ENCODE measurements at regions not wholly inside any gene's neighbourhood (a gene's known extent, or its start where the extent isn't known, plus 50 kb on each side); places are given as distances from the start of the nearest gene placed in this dataset.

DNA sequence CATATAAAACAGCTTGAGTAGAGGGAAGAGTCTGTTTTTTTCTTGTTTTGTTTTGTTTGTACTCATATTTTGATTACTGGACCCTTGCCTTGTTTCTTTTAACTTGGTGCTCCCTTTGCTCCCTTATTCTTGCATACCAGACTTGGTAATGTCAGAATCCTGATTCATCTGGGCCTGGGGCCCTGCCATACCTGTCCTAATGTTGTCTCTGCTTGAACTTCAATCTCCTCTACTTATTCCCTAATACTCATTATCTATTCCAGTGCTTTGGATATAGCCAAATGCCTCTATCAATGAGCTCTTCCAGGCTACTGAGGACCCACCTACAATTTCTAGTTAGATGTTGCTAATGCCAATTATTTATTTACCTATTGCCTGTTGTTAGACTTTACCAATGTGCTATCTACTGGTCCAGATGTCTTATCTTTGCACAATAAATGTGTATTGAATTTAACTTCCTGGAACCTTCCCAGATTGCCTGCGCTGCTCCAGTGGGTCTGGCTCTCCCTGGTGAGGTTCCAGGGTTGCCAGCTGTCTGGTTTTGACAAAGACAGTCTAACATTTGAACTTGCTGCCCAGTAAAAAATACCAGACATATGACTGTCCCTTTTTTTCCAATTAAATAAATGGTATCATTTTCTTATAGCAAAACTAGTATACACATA lies 64.4 kb upstream of the ACSL4 start:
- ChIA-PET POLR2A (no interaction called here), CTCF (no interaction called here)
- no peak for ATAC-seq (ENCODE audit: low read depth)
- Mint-ChIP-seq H3K4me1 (no peaks in the 10 kb centered on the region), H3K27ac (no peak overlapping the region), H3K27me3 (no peaks in the 10 kb centered on the region), H3K9me3 (ENCODE audit: insufficient read depth) (no peaks in the 10 kb centered on the region), H3K4me3 (no peak overlapping the region)
- no CpG with 5 or more reads among the region's 1 CpG for WGBS (ENCODE audit: insufficient coverage)
- H3K79me2 ChIP-seq (ENCODE audit: control insufficient read depth, insufficient read depth, low read length), result no peaks in the 10 kb centered on the region
- TF ChIP-seq EZH2 (IDR thresholded peaks at IDR 0.05; ENCODE audit: borderline replicate concordance, insufficient read depth, low read depth, low read length, poor library complexity, severe bottlenecking), result no peak
- TF ChIP-seq, protein P1, sequence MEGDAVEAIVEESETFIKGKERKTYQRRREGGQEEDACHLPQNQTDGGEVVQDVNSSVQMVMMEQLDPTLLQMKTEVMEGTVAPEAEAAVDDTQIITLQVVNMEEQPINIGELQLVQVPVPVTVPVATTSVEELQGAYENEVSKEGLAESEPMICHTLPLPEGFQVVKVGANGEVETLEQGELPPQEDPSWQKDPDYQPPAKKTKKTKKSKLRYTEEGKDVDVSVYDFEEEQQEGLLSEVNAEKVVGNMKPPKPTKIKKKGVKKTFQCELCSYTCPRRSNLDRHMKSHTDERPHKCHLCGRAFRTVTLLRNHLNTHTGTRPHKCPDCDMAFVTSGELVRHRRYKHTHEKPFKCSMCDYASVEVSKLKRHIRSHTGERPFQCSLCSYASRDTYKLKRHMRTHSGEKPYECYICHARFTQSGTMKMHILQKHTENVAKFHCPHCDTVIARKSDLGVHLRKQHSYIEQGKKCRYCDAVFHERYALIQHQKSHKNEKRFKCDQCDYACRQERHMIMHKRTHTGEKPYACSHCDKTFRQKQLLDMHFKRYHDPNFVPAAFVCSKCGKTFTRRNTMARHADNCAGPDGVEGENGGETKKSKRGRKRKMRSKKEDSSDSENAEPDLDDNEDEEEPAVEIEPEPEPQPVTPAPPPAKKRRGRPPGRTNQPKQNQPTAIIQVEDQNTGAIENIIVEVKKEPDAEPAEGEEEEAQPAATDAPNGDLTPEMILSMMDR (IDR thresholded peaks at IDR 0.05), result no peak
- no peak overlapping the region for H3K27ac ChIP-seq (ENCODE audit: low read length in 2 of 2)
- H3K9ac ChIP-seq (ENCODE audit: low read length), result no peak overlapping the region
- no peaks in the 10 kb centered on the region for H4K20me1 ChIP-seq (ENCODE audit: control insufficient read depth, insufficient read depth, low read length, poor library complexity, severe bottlenecking)
- intact Hi-C loops (cut with micrococcal nuclease), result no loop called here
- no peaks in the 10 kb centered on the region for H3K4me1 ChIP-seq (ENCODE audit: control insufficient read depth in 2 of 2, insufficient read depth in 2 of 2, low read length in 2 of 2)
- DNase-seq, result no peak
- no peak overlapping the region for H3K4me3 ChIP-seq (ENCODE audit: control extremely low read depth in 1 of 5, extremely low read depth in 1 of 5, insufficient read depth in 1 of 5, low read depth in 2 of 5, low read length in 4 of 5)
- no peaks in the 10 kb centered on the region for H3K27me3 ChIP-seq (replicated peaks in 1 of 4; ENCODE audit: control extremely low read depth in 1 of 4, control insufficient read depth in 3 of 4, insufficient read depth in 4 of 4, low read length in 3 of 4)
- no peaks in the 10 kb centered on the region for H3K9me3 ChIP-seq (ENCODE audit: control extremely low read depth in 1 of 3, control insufficient read depth in 2 of 3, insufficient read depth in 1 of 3, low read length in 2 of 3)
- H3K4me2 ChIP-seq (replicated peaks; ENCODE audit: low read depth, low read length, poor library complexity, severe bottlenecking), result no peak overlapping the region
- H2AFZ ChIP-seq (ENCODE audit: insufficient read depth, low read depth, low read length, poor library complexity, severe bottlenecking), result no peak overlapping the region
- H3K36me3 ChIP-seq (replicated peaks in 1 of 2; ENCODE audit: control extremely low read depth in 1 of 2, control insufficient read depth in 1 of 2, extremely low read depth in 1 of 2, insufficient read depth in 2 of 2, low read length in 1 of 2), result no peaks in the 10 kb centered on the region

DNA sequence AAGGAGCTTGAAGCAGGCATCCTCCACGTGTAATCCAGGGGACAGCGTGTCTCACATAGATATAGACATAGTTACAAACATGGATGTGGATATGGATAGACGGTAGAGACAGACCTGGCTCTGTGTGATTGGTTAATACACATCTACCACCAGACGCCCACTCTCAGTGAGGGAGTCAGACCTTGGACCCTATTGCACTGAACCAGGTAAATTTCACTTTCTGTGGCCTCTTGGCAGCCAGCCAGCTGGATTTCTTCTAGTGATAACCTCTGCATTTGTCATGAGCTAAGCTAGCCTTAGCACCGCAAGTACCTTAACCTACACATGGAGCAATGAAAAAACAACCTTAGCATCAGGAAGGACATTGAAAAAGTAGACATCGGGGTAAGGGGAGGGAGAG lies 79.2 kb upstream of the ACSL4 start:
- H3K27me3 ChIP-seq (replicated peaks in 1 of 4; ENCODE audit: control extremely low read depth in 1 of 4, control insufficient read depth in 3 of 4, insufficient read depth in 4 of 4, low read length in 3 of 4), result no peaks in the 10 kb centered on the region
- ChIA-PET POLR2A (no interaction called here), CTCF (interaction anchor here (0.8 kb wide), 1 partner anchor 79 kb away, joined by 3 read pairs; no protein-coding TSS in a partner anchor)
- no peaks in the 10 kb centered on the region for H3K36me3 ChIP-seq (replicated peaks in 1 of 2; ENCODE audit: control extremely low read depth in 1 of 2, control insufficient read depth in 1 of 2, extremely low read depth in 1 of 2, insufficient read depth in 2 of 2, low read length in 1 of 2)
- no peaks in the 10 kb centered on the region for H3K9me3 ChIP-seq (ENCODE audit: control extremely low read depth in 1 of 3, control insufficient read depth in 2 of 3, insufficient read depth in 1 of 3, low read length in 2 of 3)
- no peak overlapping the region for H3K4me2 ChIP-seq (replicated peaks; ENCODE audit: low read depth, low read length, poor library complexity, severe bottlenecking)
- Mint-ChIP-seq H3K9me3 (ENCODE audit: insufficient read depth) (no peaks in the 10 kb centered on the region), H3K4me3 (no peak overlapping the region), H3K27me3 (peaks cover 8% of the 10 kb centered on the region), H3K4me1 (no peaks in the 10 kb centered on the region), H3K27ac (no peak overlapping the region)
- ATAC-seq (ENCODE audit: low read depth), result no peak
- TF ChIP-seq, protein P1 (IDR thresholded peaks at IDR 0.05), result no peak
- TF ChIP-seq EZH2 (IDR thresholded peaks at IDR 0.05; ENCODE audit: borderline replicate concordance, insufficient read depth, low read depth, low read length, poor library complexity, severe bottlenecking), result no peak
- no peaks in the 10 kb centered on the region for H3K79me2 ChIP-seq (ENCODE audit: control insufficient read depth, insufficient read depth, low read length)
- intact Hi-C loops (cut with micrococcal nuclease), result no loop called here
- no peak overlapping the region for H3K27ac ChIP-seq (ENCODE audit: low read length in 2 of 2)
- no peaks in the 10 kb centered on the region for H3K4me1 ChIP-seq (ENCODE audit: control insufficient read depth in 2 of 2, insufficient read depth in 2 of 2, low read length in 2 of 2)
- no CpG with 5 or more reads among the region's 6 CpGs for WGBS (ENCODE audit: insufficient coverage)
- no peak overlapping the region for H2AFZ ChIP-seq (ENCODE audit: insufficient read depth, low read depth, low read length, poor library complexity, severe bottlenecking)
- no peak for DNase-seq
- no peak overlapping the region for H3K4me3 ChIP-seq (ENCODE audit: control extremely low read depth in 1 of 5, extremely low read depth in 1 of 5, insufficient read depth in 1 of 5, low read depth in 2 of 5, low read length in 4 of 5)
- no peak overlapping the region for H3K9ac ChIP-seq (ENCODE audit: low read length)
- H4K20me1 ChIP-seq (ENCODE audit: control insufficient read depth, insufficient read depth, low read length, poor library complexity, severe bottlenecking), result no peaks in the 10 kb centered on the region

All from B cell (primary cell).